Globus pallidus (tissue), 1 donor: ENCODE measurements at regions not wholly inside any gene's neighbourhood (a gene's known extent, or its start where the extent isn't known, plus 50 kb on each side); places are given as distances from the start of the nearest gene placed in this dataset.

Source experiments
- DNase-seq: peaks from one replicate; pipeline ENCODE4 v3.0.0-alpha.2; 2015; ENCODE audit warnings: low spot score

GRCh38 chr6:4191271-4191721 is 55.9 kb upstream of the ECI2 start:
- no peak for DNase-seq

- no peak for DNase-seq
Observed at GRCh38 chr6:4189249-4189648, 53.9 kb upstream of the ECI2 start.

- DNase-seq: no peak
Observed at GRCh38 chr6:4188801-4189200, 53.4 kb upstream of the ECI2 start.

- no peak for DNase-seq
Observed at GRCh38 chr6:4187480-4187879, 52.1 kb upstream of the ECI2 start.

- DNase-seq: no peak
Observed at GRCh38 chr6:4186385-4186784, 51.0 kb upstream of the ECI2 start.

- no peak for DNase-seq
Observed at GRCh38 chr6:4185846-4186245, 50.5 kb upstream of the ECI2 start.

- no peak for DNase-seq
Observed at GRCh38 chr6:4185419-4185818, 50.0 kb upstream of the ECI2 start.
